ENCODE measurements at regions not wholly inside any gene's neighbourhood (a gene's known extent, or its start where the extent isn't known, plus 50 kb on each side); places are given as distances from the start of the nearest gene placed in this dataset.

DNA sequence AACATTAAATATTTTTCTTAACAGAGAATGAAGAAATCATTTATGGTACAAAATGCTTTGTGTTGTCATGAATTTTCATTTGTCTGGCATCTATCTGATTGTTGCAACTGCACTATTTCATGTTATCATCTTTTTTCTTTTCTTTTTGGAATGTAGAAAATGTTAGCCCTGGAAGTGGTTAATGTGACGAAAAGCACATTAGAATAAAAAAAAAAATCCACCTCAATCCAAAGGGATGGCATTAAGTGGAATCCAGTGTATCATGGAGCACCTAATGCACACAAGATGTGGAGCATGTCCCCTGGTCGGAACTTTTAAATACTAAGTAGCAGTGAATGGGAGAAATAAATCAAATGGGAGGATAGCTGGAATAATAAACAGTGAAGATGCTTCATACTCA is 172.9 kb upstream of the MCHR2 start:
- H3K36me3 ChIP-seq: no peaks in the 10 kb centered on the region
- H3K27me3 ChIP-seq: no peaks in the 10 kb centered on the region
- H3K4me1 ChIP-seq: no peaks in the 10 kb centered on the region
- H3K27ac ChIP-seq: no peak overlapping the region
- no peaks in the 10 kb centered on the region for H3K9me3 ChIP-seq
- WGBS, 2 donors: 40 to 50% methylated on average over 2 of the region's 2 CpGs
- H3K4me3 ChIP-seq: no peak overlapping the region
- DNase-seq (ENCODE audit: low spot score in 2 of 2): no peak
- TF ChIP-seq POLR2A (IDR thresholded peaks at IDR 0.05) (no peak), EP300 (IDR thresholded peaks at IDR 0.05) (no peak)
- TF ChIP-seq, protein P1, sequence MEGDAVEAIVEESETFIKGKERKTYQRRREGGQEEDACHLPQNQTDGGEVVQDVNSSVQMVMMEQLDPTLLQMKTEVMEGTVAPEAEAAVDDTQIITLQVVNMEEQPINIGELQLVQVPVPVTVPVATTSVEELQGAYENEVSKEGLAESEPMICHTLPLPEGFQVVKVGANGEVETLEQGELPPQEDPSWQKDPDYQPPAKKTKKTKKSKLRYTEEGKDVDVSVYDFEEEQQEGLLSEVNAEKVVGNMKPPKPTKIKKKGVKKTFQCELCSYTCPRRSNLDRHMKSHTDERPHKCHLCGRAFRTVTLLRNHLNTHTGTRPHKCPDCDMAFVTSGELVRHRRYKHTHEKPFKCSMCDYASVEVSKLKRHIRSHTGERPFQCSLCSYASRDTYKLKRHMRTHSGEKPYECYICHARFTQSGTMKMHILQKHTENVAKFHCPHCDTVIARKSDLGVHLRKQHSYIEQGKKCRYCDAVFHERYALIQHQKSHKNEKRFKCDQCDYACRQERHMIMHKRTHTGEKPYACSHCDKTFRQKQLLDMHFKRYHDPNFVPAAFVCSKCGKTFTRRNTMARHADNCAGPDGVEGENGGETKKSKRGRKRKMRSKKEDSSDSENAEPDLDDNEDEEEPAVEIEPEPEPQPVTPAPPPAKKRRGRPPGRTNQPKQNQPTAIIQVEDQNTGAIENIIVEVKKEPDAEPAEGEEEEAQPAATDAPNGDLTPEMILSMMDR (IDR thresholded peaks at IDR 0.05): no peak

DNA sequence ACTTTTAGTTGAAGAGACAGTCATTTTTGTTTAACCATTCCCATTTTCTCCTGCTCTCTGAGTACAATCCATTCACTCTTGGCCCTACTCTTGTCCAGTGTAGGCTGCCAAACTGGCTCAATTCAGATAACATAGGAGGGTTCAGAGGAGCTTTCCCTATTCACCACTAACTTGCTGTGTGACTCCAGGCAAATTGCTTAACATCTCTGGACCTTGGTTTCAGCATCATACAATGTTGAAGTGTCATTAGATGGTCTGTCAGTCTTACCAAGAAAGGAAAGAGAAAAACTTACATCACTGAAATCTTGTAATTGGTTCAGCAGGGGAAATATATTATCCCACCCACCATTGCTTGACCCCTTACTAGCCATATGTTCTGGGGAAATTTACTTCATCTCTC is 171.4 kb upstream of the MCHR2 start:
- no peaks in the 10 kb centered on the region for H3K27me3 ChIP-seq
- no peak for DNase-seq (ENCODE audit: low spot score in 2 of 2)
- no peaks in the 10 kb centered on the region for H3K36me3 ChIP-seq
- H3K4me3 ChIP-seq: no peak overlapping the region
- TF ChIP-seq, protein P1 (IDR thresholded peaks at IDR 0.05): no peak
- TF ChIP-seq POLR2A (IDR thresholded peaks at IDR 0.05) (no peak), EP300 (IDR thresholded peaks at IDR 0.05) (no peak)
- no peaks in the 10 kb centered on the region for H3K9me3 ChIP-seq
- no peaks in the 10 kb centered on the region for H3K4me1 ChIP-seq
- H3K27ac ChIP-seq: no peak overlapping the region

DNA sequence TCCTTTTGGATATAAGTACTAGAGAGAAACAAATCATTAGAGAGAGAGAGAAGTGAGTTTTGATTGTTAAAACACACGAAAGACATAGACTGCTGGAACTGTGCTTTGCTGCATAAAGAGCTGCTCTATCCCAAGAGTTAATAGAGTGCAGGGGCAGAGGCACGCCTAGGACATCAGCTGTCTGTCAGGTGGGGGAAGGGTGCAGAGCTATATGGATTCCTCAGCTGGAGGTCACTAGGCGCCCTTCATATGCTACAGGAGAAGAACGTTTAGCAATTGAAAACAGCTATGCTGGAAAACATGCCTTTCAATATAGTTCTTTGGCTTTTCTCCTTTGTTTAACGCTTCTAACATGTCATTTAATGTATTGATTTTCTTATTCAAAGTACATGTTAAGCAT is 169.0 kb upstream of the MCHR2 start:
- Histone ChIP-seq H3K36me3 (no peaks in the 10 kb centered on the region), H3K4me3 (no peak overlapping the region), H3K27me3 (no peaks in the 10 kb centered on the region), H3K4me1 (no peaks in the 10 kb centered on the region), H3K9me3 (no peaks in the 10 kb centered on the region), H3K27ac (no peak overlapping the region)
- DNase-seq (ENCODE audit: low spot score in 2 of 2): no peak
- 32 to 33% methylated on average over 5 of the region's 5 CpGs for WGBS, 2 donors
- TF ChIP-seq, protein P1 (IDR thresholded peaks at IDR 0.05): no peak
- TF ChIP-seq EP300 (IDR thresholded peaks at IDR 0.05) (no peak), POLR2A (IDR thresholded peaks at IDR 0.05) (no peak)

DNA sequence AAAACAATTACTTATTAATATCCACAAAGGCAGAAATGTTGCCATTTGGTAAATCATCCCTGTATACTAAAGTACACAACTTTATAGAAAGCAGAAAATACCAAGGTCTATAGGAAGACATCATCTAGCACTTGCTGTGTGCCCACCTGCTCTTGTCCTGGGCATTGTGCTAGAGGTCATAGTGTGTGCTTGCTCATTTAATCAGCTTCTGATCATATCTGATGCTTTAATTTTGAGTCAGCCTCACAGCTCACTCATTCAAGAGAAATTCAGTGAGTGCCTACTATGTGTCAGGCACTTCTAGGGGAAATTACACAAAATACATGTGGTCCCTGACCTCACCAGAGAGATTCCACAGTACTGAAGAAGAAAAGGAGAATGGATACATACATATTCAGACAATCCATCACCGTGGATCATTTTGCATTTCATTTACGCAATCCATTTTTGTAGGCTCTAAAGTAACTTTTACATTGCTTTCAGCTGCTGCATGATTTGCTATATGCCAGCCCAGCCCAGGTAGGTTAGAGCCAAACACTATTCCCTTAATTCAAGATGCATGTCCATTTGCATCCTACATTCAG is 167.9 kb upstream of the MCHR2 start:
- Histone ChIP-seq H3K27ac (no peak overlapping the region), H3K27me3 (no peaks in the 10 kb centered on the region), H3K9me3 (no peaks in the 10 kb centered on the region), H3K4me3 (no peak overlapping the region), H3K4me1 (no peaks in the 10 kb centered on the region), H3K36me3 (no peaks in the 10 kb centered on the region)
- WGBS, 2 donors: 84 to 85% methylated on average over 2 of the region's 2 CpGs
- no peak for TF ChIP-seq EP300 (IDR thresholded peaks at IDR 0.05)
- no peak for TF ChIP-seq POLR2A (IDR thresholded peaks at IDR 0.05)
- TF ChIP-seq, protein P1 (IDR thresholded peaks at IDR 0.05): no peak
- no peak for DNase-seq (ENCODE audit: low spot score in 2 of 2)

DNA sequence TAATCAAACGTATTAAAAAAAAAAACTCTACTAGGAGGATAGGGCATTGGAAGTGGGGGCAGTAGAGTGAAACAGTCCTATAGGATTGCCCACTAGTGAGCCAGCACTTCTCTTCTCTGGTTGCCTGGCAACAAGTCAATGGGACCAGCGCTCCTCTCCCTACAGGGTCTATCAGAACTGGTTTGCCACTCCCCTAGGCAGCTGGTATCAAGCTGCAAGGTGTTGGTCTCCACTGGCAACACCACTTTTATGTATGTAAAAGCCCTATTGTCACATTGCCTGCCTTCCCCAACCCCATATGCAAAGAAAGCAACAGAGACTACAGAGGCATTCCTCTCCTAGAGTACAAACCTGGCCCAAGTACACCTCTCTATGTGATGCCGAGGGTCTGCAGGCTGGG is 166.9 kb upstream of the MCHR2 start:
- H3K27ac ChIP-seq: no peak overlapping the region
- H3K36me3 ChIP-seq: no peaks in the 10 kb centered on the region
- no peak for TF ChIP-seq POLR2A (IDR thresholded peaks at IDR 0.05)
- TF ChIP-seq, protein P1 (IDR thresholded peaks at IDR 0.05): no peak
- TF ChIP-seq EP300 (IDR thresholded peaks at IDR 0.05): no peak
- H3K27me3 ChIP-seq: no peaks in the 10 kb centered on the region
- no peaks in the 10 kb centered on the region for H3K4me1 ChIP-seq
- no peak overlapping the region for H3K4me3 ChIP-seq
- no peak for DNase-seq (ENCODE audit: low spot score in 2 of 2)
- 53 to 71% methylated on average over 3 of the region's 3 CpGs for WGBS, 2 donors
- H3K9me3 ChIP-seq: no peaks in the 10 kb centered on the region

Data from tibial nerve (tissue), 4 donors.